Choroid plexus epithelial cell (primary cell): ENCODE measurements at regions not wholly inside any gene's neighbourhood (a gene's known extent, or its start where the extent isn't known, plus 50 kb on each side); places are given as distances from the start of the nearest gene placed in this dataset.
A peak's percentile ranks its signal among the peaks of the same experiment; 100 is the strongest.

Experiments used
- DNase-seq: peaks from one replicate; pipeline ENCODE4 v3.0.0-alpha.2; 2010; ENCODE audit warnings: low read depth
- H3K4me3 ChIP-seq: 2 replicates; pipeline ENCODE4 v1.5.1; 2011; ENCODE audit warnings: low read depth, mild to moderate bottlenecking, control low read depth, low read length, moderate library complexity
- TF ChIP-seq, protein P1 (sequence below): conservative IDR thresholded peaks from 2 replicates; pipeline ENCODE4 v1.5.1; 2011; ENCODE audit warnings: low read depth, mild to moderate bottlenecking, control low read depth, inconsistent platforms, low read length, moderate library complexity

DNA sequence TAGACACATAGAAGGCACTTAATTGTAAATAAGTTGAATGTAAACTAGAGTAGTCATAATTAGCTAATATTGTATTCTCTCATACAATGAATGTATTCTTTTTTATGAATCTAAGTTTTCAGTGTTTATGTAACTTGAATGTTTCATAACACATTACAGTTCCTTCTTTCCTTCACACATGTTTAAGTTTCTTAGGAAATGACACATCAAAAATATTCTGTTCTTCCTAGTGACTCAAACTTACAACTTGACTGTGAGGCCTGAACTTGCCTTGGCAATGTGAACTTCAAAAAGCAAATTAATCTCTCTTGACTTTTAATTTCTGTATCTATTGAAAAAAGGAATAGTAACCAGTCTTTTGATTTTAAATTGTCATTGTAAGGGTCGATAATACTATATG is 700.1 kb downstream of the KCNT2 start:
- TF ChIP-seq, protein P1, sequence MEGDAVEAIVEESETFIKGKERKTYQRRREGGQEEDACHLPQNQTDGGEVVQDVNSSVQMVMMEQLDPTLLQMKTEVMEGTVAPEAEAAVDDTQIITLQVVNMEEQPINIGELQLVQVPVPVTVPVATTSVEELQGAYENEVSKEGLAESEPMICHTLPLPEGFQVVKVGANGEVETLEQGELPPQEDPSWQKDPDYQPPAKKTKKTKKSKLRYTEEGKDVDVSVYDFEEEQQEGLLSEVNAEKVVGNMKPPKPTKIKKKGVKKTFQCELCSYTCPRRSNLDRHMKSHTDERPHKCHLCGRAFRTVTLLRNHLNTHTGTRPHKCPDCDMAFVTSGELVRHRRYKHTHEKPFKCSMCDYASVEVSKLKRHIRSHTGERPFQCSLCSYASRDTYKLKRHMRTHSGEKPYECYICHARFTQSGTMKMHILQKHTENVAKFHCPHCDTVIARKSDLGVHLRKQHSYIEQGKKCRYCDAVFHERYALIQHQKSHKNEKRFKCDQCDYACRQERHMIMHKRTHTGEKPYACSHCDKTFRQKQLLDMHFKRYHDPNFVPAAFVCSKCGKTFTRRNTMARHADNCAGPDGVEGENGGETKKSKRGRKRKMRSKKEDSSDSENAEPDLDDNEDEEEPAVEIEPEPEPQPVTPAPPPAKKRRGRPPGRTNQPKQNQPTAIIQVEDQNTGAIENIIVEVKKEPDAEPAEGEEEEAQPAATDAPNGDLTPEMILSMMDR = no peak
- DNase-seq = peak; percentile 50
- no peak overlapping the region for H3K4me3 ChIP-seq

- H3K4me3 ChIP-seq = no peak overlapping the region
- TF ChIP-seq, protein P1 = no peak
- DNase-seq = no peak
Measured at GRCh38 chr1:195903203-195903602, 705.0 kb downstream of the KCNT2 start.

GRCh38 chr1:195902779-195903178 is 705.5 kb downstream of the KCNT2 start:
- no peak overlapping the region for H3K4me3 ChIP-seq
- DNase-seq = no peak
- TF ChIP-seq, protein P1 = no peak

- H3K4me3 ChIP-seq = no peak overlapping the region
- TF ChIP-seq, protein P1 = no peak
- DNase-seq = peak; percentile 83
Measured at GRCh38 chr1:195899762-195900352, 708.4 kb downstream of the KCNT2 start.

GRCh38 chr1:195898924-195899323 is 709.3 kb downstream of the KCNT2 start:
- TF ChIP-seq, protein P1 = no peak
- no peak overlapping the region for H3K4me3 ChIP-seq
- peak; percentile 18 for DNase-seq

DNA sequence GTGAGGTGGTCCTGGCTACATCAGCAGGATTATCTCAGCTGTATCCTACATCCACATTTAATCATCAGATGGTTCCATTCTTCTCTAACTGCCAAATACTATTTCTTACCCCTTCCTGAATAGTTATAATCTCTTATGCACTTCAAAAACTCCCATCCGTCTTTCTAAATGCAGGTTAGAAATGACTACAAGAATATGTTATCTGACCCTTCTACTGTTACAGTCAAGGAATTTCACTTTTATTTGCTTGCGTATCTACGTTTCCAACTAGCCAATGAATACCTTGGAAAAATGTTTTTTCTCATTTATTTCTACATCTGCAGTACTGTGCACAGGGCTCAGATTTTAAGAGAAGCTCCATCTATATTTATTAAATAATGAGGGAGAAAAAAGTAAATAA is 709.9 kb downstream of the KCNT2 start:
- DNase-seq = peak; percentile 20
- TF ChIP-seq, protein P1 = no peak
- H3K4me3 ChIP-seq = no peak overlapping the region

- H3K4me3 ChIP-seq = no peak overlapping the region
- DNase-seq = peak; percentile 40
- TF ChIP-seq, protein P1 = peak; percentile 24
Measured at GRCh38 chr1:195897076-195897475, 711.2 kb downstream of the KCNT2 start.
